SH-SY5Y (cell line): ENCODE measurements at regions not wholly inside any gene's neighbourhood (a gene's known extent, or its start where the extent isn't known, plus 50 kb on each side); places are given as distances from the start of the nearest gene placed in this dataset.

ENCODE experiments used
- GATA2 ChIP-seq: IDR thresholded peaks from 2 replicates; pipeline ENCODE4 v1.6.1; 2011; ENCODE audit warnings: mild to moderate bottlenecking, low read depth, low read length
- GATA3 ChIP-seq: IDR thresholded peaks from 2 replicates; pipeline ENCODE4 v1.6.1; 2011; ENCODE audit warnings: low read depth, mild to moderate bottlenecking, low read length, moderate library complexity

DNA sequence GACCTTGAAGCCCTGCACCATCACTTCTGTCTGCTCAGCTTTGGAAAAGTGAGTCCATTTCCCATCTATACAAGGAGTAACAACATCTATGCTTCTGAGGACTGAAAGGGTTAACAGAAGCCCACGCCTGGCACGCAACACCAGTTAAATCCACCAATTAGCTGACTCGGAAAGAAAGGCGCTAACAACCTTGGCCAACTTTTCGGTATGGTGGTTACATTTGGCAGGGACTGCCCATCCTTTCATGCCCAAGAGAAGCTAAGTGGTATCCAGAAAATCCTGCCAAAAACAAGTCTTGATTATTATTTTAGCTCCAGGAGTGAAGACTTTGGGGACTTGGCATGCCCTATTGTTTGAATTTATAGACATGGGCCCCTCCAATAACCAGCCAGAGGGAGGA is 202.3 kb upstream of the RPL38 start:
- TF ChIP-seq GATA2 (no peak), GATA3 (no peak)
